ENCODE measurements at regions not wholly inside any gene's neighbourhood (a gene's known extent, or its start where the extent isn't known, plus 50 kb on each side); places are given as distances from the start of the nearest gene placed in this dataset.

GRCh38 chr17:71342737-71343136 is 778.1 kb upstream of the SOX9 start:
- no peak overlapping the region for H3K4me2 ChIP-seq (ENCODE audit: insufficient read depth, low read length)
- H3K36me3 ChIP-seq (ENCODE audit: control insufficient read depth in 2 of 2, extremely low read depth in 1 of 2, insufficient read depth in 2 of 2, low read length in 2 of 2): no peaks in the 10 kb centered on the region
- no peak for DNase-seq (ENCODE audit: low read depth, low spot score)
- no peak overlapping the region for H3K9ac ChIP-seq (replicated peaks; ENCODE audit: extremely low read depth, insufficient read depth, low read length)
- H3K9me3 ChIP-seq (replicated peaks; ENCODE audit: control insufficient read depth, insufficient read depth, low read length): no peaks in the 10 kb centered on the region
- no peak overlapping the region for H3K27ac ChIP-seq (ENCODE audit: insufficient read depth, low read depth, low read length)
- CTCF ChIA-PET: no interaction called here
- no TSS peak for BruUV-seq (replicated peaks)
- H3K4me3 ChIP-seq (replicated peaks in 1 of 3; ENCODE audit: insufficient read depth in 1 of 3, low read depth in 1 of 3, low read length in 3 of 3): no peak overlapping the region
- TF ChIP-seq MYC (IDR thresholded peaks at IDR 0.05; ENCODE audit: low read depth, low read length) (no peak), CTCF (IDR thresholded peaks at IDR 0.05; ENCODE audit: extremely low read depth in 1 of 2, insufficient read depth in 1 of 2, low read depth in 1 of 2, low read length in 2 of 2) (no peak), MAX (IDR thresholded peaks at IDR 0.05; ENCODE audit: insufficient read depth, insufficient read length) (no peak), JUN (IDR thresholded peaks at IDR 0.05; ENCODE audit: borderline replicate concordance, insufficient read depth, insufficient read length, low read depth) (no peak), GATA2 (IDR thresholded peaks at IDR 0.05; ENCODE audit: insufficient read depth, insufficient read length, low read depth, low read length) (no peak), POLR2AphosphoS5 (IDR thresholded peaks at IDR 0.05; ENCODE audit: insufficient read depth, low read depth, low read length) (no peak), EZH2 (IDR thresholded peaks at IDR 0.05; ENCODE audit: borderline replicate concordance, low read depth, low read length, severe bottlenecking) (no peak), POLR2A (IDR thresholded peaks at IDR 0.05; ENCODE audit: low read depth, low read length) (no peak), FOS (IDR thresholded peaks at IDR 0.05; ENCODE audit: borderline replicate concordance, insufficient read depth, low read length) (no peak)
- dilution Hi-C loops (cut with MboI; ENCODE audit: extremely low pct_ligation_motif_present, low sequenced_read_pairs): no loop called here
- no peaks in the 10 kb centered on the region for H3K79me2 ChIP-seq (ENCODE audit: control insufficient read depth, insufficient read depth, low read length)
- H3K4me1 ChIP-seq (ENCODE audit: control insufficient read depth, extremely low read depth, insufficient read depth, low read length): no peaks in the 10 kb centered on the region
- intact Hi-C loops (cut with micrococcal nuclease): no loop called here
- H2AFZ ChIP-seq (ENCODE audit: low read depth, low read length): no peak overlapping the region
- FAIRE-seq: no peak
- no peaks in the 10 kb centered on the region for H4K20me1 ChIP-seq (replicated peaks; ENCODE audit: control insufficient read depth, extremely low read depth, insufficient read depth, low read length)
- no peaks in the 10 kb centered on the region for H3K27me3 ChIP-seq (ENCODE audit: control insufficient read depth in 2 of 2, insufficient read depth in 2 of 2, low read length in 2 of 2)
- no peaks in the 10 kb centered on the region for H3K9me1 ChIP-seq (replicated peaks; ENCODE audit: control insufficient read depth, extremely low read depth, insufficient read depth, low read length)
- POLR2A ChIA-PET: no interaction called here

All from endothelial cell of umbilical vein (primary cell).